ENCODE measurements at regions not wholly inside any gene's neighbourhood (a gene's known extent, or its start where the extent isn't known, plus 50 kb on each side); places are given as distances from the start of the nearest gene placed in this dataset.

DNA sequence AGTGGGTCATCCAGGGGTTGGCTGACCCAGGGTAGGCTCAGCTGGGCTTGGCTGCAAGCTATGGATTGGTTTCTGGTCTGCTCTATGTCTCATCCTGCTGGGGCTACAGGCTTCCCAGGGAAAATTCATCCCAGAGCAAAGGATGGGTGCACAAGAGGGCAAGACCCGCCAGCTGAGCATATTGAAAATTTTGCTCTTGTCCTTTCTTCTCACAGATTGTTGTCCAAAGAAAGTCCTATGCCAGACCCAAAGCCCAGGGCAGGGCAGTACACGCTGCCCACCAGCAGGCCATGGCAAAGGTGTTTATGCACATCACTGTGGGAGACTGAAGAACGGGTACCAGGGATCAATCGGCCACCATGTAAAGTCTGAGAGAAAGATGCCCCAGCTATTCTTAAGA is 95.3 kb upstream of the PARP11 start:
- H3K4me3 ChIP-seq (ENCODE audit: low read depth, low read length): no peak overlapping the region
- H3K4me1 ChIP-seq (ENCODE audit: control insufficient read depth, insufficient read depth, low read length): peaks cover 5% of the 10 kb centered on the region
- no peaks in the 10 kb centered on the region for H3K27me3 ChIP-seq (ENCODE audit: control insufficient read depth, insufficient read depth, low read length)
- H3K9me3 ChIP-seq (ENCODE audit: control insufficient read depth, insufficient read depth, low read length): no peaks in the 10 kb centered on the region
- H3K9ac ChIP-seq (ENCODE audit: low read depth, low read length): no peak overlapping the region
- H3K36me3 ChIP-seq (ENCODE audit: control insufficient read depth, insufficient read depth, low read length): no peaks in the 10 kb centered on the region

DNA sequence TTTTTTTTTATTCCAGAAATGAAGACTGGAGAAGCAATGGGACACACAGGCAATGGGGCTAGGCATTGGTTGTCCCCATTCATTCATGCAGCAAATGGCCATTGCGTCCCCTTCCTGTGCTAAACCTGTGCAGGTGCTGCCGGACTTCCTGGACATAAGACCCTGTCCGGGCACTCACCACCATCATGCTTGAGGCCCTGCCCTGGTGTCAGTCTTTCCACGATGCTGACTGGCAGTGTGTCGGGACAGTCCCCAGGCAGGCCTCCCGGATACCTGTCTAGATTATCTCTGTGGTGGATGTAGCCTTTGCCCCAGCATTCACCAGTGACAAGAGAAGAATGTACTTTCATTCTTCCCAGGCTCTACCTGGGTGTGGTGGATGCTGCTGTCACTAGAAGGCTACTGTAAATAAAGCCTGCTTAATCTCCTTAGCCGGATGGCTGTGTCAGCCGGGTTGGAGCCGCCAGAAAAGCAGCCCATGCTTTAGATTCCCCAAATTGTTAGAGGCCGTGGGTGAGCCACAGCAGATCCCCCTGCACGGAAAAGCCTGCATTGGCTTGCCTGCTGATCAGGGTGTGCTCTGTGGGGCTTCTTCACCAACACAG is 94.5 kb upstream of the PARP11 start:
- no peaks in the 10 kb centered on the region for H3K9me3 ChIP-seq (ENCODE audit: control insufficient read depth, insufficient read depth, low read length)
- H3K27me3 ChIP-seq (ENCODE audit: control insufficient read depth, insufficient read depth, low read length): no peaks in the 10 kb centered on the region
- peaks cover 5% of the 10 kb centered on the region for H3K4me1 ChIP-seq (ENCODE audit: control insufficient read depth, insufficient read depth, low read length)
- no peaks in the 10 kb centered on the region for H3K36me3 ChIP-seq (ENCODE audit: control insufficient read depth, insufficient read depth, low read length)
- H3K9ac ChIP-seq (ENCODE audit: low read depth, low read length): no peak overlapping the region
- no peak overlapping the region for H3K4me3 ChIP-seq (ENCODE audit: low read depth, low read length)

DNA sequence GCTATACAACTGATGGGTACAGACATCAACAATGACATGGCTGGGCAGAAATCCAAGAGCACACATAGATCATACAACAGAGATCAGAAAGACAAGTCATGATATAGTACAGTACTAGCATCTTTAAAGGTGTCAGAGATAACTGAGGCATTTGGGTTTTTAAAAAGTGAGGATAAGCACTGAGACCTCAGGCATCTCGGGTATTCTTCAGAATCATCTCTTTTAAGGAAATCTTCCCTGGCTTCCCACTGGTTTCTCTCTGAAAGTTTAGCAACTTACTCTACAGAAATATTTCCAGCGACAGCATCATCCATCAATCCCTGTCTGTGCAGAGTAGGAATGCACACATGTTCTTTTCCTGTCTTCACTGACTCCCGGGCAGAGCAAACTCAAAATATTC is 93.2 kb upstream of the PARP11 start:
- no peak overlapping the region for H3K9ac ChIP-seq (ENCODE audit: low read depth, low read length)
- H3K4me3 ChIP-seq (ENCODE audit: low read depth, low read length): no peak overlapping the region
- no peaks in the 10 kb centered on the region for H3K27me3 ChIP-seq (ENCODE audit: control insufficient read depth, insufficient read depth, low read length)
- H3K9me3 ChIP-seq (ENCODE audit: control insufficient read depth, insufficient read depth, low read length): no peaks in the 10 kb centered on the region
- H3K4me1 ChIP-seq (ENCODE audit: control insufficient read depth, insufficient read depth, low read length): peaks cover 5% of the 10 kb centered on the region
- H3K36me3 ChIP-seq (ENCODE audit: control insufficient read depth, insufficient read depth, low read length): no peaks in the 10 kb centered on the region

DNA sequence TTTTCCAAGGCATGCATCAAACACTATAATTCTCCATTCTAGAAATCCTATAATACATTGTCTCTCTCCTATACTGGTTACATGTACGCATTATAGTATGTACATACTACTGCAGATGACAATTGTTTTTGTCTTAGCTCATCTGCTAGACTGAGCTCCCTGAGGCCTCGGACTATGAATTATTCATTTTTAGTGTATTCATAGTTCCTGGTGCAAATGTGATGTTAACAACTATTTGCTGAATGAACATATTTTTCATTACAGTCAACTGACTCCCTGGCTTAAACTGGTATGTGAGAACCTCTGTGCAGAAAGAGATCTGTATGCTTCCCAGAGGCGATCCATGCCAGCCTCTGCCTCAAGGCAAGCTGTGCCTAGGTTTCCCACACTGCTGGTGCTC is 91.8 kb upstream of the PARP11 start:
- no peak overlapping the region for H3K9ac ChIP-seq (ENCODE audit: low read depth, low read length)
- no peak overlapping the region for H3K4me3 ChIP-seq (ENCODE audit: low read depth, low read length)
- no peaks in the 10 kb centered on the region for H3K9me3 ChIP-seq (ENCODE audit: control insufficient read depth, insufficient read depth, low read length)
- no peaks in the 10 kb centered on the region for H3K36me3 ChIP-seq (ENCODE audit: control insufficient read depth, insufficient read depth, low read length)
- H3K27me3 ChIP-seq (ENCODE audit: control insufficient read depth, insufficient read depth, low read length): no peaks in the 10 kb centered on the region
- H3K4me1 ChIP-seq (ENCODE audit: control insufficient read depth, insufficient read depth, low read length): peaks cover 5% of the 10 kb centered on the region

DNA sequence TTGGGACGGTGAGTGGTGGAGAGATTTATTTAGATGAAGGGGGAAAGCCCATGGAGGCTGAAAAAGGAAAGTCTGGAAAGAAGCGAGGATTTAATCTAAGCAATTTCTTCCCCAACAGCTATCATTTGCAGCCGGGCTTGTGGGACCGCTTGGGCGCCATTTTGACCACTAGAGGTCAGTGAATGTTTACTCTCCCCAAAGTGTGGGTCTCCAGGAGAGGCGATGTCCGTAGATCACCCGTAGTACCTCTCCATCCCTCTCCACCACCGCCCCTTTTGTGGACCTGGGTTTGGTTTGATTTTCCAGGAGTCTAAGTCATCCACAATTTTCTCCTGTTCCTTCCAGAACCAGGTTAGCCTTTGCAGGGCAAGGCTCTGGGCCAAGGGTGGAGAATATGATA is 91.2 kb upstream of the PARP11 start:
- Histone ChIP-seq H3K4me3 (ENCODE audit: low read depth, low read length) (no peak overlapping the region), H3K9me3 (ENCODE audit: control insufficient read depth, insufficient read depth, low read length) (no peaks in the 10 kb centered on the region), H3K27me3 (ENCODE audit: control insufficient read depth, insufficient read depth, low read length) (no peaks in the 10 kb centered on the region), H3K9ac (ENCODE audit: low read depth, low read length) (no peak overlapping the region), H3K36me3 (ENCODE audit: control insufficient read depth, insufficient read depth, low read length) (no peaks in the 10 kb centered on the region), H3K4me1 (ENCODE audit: control insufficient read depth, insufficient read depth, low read length) (peaks cover 5% of the 10 kb centered on the region)

DNA sequence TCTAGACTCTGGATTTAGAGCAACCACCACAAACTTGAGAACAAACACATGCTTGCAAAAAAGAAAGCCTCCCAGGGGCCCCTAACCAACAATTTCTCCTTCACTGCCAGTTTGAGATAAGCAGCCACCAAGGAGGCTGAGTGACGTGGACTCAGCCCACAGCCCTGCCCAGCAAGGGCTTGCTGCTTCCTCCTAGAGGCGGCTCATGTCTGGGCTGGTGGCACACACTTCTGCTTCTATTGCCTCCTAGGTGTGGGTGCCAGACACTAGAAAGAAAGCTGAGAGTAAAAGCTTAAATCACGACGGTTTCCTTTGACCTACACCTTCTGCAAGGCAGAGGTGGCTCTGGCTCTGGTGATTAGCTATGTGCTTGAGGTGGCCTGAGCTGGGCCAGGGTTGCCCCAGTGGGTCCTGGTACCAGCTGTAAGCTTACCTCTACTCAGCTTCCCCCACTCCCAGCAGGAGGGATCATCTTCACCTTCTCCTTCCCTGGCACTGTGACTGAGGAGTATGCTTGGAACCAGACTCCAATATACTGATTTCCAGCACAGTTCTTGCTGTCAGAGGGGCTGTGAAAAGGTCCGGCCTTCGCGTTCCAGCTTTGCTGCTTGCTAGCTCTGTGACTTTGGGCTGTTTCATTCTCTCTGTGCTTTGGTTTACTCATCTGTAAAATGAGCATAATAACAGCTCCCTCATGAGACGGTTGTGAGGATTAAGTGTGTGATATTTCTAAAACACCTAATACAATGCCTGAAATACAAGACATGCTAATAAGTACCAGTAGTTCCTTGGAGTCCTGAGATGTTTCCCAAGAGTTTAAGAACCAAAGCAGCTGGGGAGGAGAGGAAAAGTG is 89.7 kb upstream of the PARP11 start:
- H3K9ac ChIP-seq (ENCODE audit: low read depth, low read length): no peak overlapping the region
- H3K9me3 ChIP-seq (ENCODE audit: control insufficient read depth, insufficient read depth, low read length): no peaks in the 10 kb centered on the region
- H3K36me3 ChIP-seq (ENCODE audit: control insufficient read depth, insufficient read depth, low read length): no peaks in the 10 kb centered on the region
- H3K4me3 ChIP-seq (ENCODE audit: low read depth, low read length): no peak overlapping the region
- H3K27me3 ChIP-seq (ENCODE audit: control insufficient read depth, insufficient read depth, low read length): no peaks in the 10 kb centered on the region
- H3K4me1 ChIP-seq (ENCODE audit: control insufficient read depth, insufficient read depth, low read length): peaks cover 5% of the 10 kb centered on the region

DNA sequence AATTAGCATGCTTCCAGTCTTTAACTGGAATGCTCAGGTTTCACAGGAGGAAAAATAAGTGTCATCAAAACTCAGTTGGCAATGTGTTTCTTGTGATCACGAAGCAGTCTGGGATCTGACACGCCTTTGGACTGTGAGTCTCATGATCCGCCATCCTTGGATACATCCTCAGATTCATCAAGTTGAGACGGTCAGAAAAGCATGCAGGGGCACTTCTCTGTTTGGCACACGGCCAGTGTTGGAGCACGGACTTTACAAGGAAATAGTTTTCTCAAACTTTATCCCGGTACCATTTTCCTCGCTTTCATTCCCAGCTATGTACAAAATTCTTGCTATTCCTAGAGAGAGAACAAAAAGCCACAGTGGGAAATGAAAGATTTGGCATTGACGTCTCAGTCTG is 88.4 kb upstream of the PARP11 start:
- no peaks in the 10 kb centered on the region for H3K36me3 ChIP-seq (ENCODE audit: control insufficient read depth, insufficient read depth, low read length)
- H3K27me3 ChIP-seq (ENCODE audit: control insufficient read depth, insufficient read depth, low read length): no peaks in the 10 kb centered on the region
- no peaks in the 10 kb centered on the region for H3K9me3 ChIP-seq (ENCODE audit: control insufficient read depth, insufficient read depth, low read length)
- H3K4me3 ChIP-seq (ENCODE audit: low read depth, low read length): no peak overlapping the region
- H3K4me1 ChIP-seq (ENCODE audit: control insufficient read depth, insufficient read depth, low read length): peaks cover 5% of the 10 kb centered on the region
- no peak overlapping the region for H3K9ac ChIP-seq (ENCODE audit: low read depth, low read length)

DNA sequence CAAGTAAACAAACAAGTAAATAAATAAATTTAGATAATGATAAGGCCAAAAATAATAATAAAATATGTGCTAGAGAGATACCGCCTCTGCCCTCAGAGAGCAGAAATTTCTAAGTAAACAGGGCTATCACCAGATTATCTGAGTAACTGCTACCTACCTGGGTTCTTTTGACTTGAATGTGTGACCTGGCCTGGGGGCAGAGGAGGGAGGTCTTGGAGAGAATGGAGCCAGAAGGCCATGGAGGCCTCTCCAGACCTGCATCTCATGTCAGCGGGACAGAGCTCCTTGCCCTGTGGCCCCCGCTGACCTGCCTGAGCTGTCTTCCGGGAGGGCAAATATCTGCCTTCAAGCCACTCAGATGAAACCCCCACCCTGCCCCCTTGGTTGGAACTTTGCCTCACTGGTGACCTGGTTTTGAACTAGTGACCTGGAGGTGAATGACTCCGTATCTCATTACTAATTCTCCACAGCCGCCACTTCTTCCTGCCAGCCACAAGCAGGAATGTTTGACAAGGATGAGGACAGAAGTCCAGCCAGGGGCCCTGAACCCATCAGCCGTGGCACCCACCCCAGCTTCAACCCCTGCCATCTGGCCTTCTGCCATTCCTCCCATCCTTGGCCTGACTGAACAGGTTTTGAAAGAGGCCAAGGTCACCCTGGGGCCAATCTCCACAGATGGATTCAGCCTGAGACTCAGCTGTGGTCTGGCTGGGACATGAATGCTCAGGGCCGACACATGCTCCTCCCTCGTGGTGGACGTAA is 86.8 kb upstream of the PARP11 start:
- Histone ChIP-seq H3K27me3 (ENCODE audit: control insufficient read depth, insufficient read depth, low read length) (no peaks in the 10 kb centered on the region), H3K36me3 (ENCODE audit: control insufficient read depth, insufficient read depth, low read length) (no peaks in the 10 kb centered on the region), H3K9me3 (ENCODE audit: control insufficient read depth, insufficient read depth, low read length) (no peaks in the 10 kb centered on the region), H3K4me3 (ENCODE audit: low read depth, low read length) (no peak overlapping the region), H3K9ac (ENCODE audit: low read depth, low read length) (no peak overlapping the region), H3K4me1 (ENCODE audit: control insufficient read depth, insufficient read depth, low read length) (peaks cover 4% of the 10 kb centered on the region)

DNA sequence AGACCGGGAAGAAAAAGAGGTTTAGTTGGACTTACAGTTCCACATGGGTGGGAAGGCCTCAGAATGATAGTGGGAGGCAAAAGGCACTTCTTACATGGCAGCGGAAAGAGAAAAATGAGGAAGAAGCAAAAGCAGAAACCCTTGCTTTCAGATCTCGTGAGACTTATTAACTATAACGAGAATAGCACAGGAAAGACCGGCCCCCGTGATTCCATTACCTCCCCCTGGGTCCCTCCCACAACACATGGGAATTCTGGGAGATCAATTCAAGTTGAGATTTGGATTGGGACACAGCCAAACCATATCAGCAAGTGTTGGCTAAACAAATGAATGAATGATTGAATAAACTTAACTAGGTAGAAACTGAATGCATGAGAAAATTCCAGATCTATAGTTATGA is 85.3 kb upstream of the PARP11 start:
- H3K9ac ChIP-seq (ENCODE audit: low read depth, low read length): no peak overlapping the region
- H3K9me3 ChIP-seq (ENCODE audit: control insufficient read depth, insufficient read depth, low read length): no peaks in the 10 kb centered on the region
- no peaks in the 10 kb centered on the region for H3K36me3 ChIP-seq (ENCODE audit: control insufficient read depth, insufficient read depth, low read length)
- H3K27me3 ChIP-seq (ENCODE audit: control insufficient read depth, insufficient read depth, low read length): no peaks in the 10 kb centered on the region
- H3K4me1 ChIP-seq (ENCODE audit: control insufficient read depth, insufficient read depth, low read length): no peaks in the 10 kb centered on the region
- H3K4me3 ChIP-seq (ENCODE audit: low read depth, low read length): no peak overlapping the region

DNA sequence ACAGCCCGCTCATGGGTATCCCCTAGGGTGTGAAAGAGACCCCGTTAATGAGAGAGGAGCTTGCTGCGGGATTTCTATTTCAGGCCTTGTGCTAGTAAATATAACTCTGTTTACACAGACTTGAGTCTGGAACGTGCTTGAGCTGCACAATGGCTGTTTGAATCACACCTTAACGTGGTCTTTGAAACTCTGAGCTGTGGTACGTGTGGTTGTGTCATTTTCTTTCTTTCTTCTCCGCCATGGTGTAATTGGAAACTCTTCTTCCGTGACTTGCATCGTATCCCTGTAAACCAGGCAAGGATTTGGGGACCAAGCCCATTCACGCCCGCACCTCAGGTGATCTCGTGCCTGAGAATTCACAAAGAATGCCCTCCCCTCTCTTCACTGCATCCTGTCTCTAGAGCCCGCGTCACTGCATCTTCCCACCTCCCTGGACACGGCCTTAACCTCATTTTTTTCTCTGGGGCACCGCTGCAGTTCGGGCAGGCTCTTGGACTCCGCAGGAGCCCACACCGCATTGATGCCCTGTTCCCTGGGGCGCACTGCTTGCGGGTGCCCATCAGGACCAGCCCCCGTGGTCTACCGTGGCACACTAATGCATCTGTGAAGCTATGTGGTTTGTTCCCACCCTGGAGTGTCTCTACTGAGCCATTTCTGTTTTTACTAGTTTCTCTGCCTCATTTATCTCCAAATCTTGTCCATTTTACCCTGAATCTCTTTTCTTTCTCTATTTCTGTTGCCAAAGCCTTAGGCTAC is 78.4 kb upstream of the PARP11 start:
- Histone ChIP-seq H3K9me3 (ENCODE audit: control insufficient read depth, insufficient read depth, low read length) (no peaks in the 10 kb centered on the region), H3K4me1 (ENCODE audit: control insufficient read depth, insufficient read depth, low read length) (no peaks in the 10 kb centered on the region), H3K9ac (ENCODE audit: low read depth, low read length) (no peak overlapping the region), H3K27me3 (ENCODE audit: control insufficient read depth, insufficient read depth, low read length) (peaks cover 3% of the 10 kb centered on the region), H3K4me3 (ENCODE audit: low read depth, low read length) (no peak overlapping the region), H3K36me3 (ENCODE audit: control insufficient read depth, insufficient read depth, low read length) (no peaks in the 10 kb centered on the region)

DNA sequence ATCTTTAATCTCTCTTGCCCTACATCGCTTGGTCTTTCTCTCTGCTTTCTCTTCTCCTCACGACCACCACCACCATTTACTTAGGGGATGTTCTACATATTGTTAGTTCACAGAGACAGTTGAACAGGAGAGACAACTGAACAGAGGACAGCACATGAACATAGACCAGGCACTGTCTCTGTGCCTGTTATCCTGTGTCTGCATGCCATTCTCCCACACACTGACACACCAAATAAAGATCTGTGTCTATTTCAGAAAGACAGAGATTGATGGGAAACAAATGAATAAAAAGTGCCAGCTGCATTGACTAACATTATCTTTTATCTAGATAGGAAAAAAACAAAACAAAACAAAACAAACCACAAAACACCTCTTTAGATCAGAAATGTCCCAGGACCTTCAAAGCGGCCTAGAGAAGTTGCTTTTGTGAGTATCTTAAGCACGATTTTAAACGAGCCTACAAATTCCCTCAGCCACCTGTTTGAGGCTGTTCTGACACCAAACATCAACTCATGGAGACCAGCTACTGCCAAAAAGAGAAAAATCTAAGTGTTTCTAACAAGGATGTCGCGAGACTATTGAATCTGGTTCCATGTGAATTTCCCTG is 77.6 kb upstream of the PARP11 start:
- Histone ChIP-seq H3K27me3 (ENCODE audit: control insufficient read depth, insufficient read depth, low read length) (peaks cover 11% of the 10 kb centered on the region), H3K4me3 (ENCODE audit: low read depth, low read length) (no peak overlapping the region), H3K9me3 (ENCODE audit: control insufficient read depth, insufficient read depth, low read length) (no peaks in the 10 kb centered on the region), H3K9ac (ENCODE audit: low read depth, low read length) (no peak overlapping the region), H3K36me3 (ENCODE audit: control insufficient read depth, insufficient read depth, low read length) (no peaks in the 10 kb centered on the region), H3K4me1 (ENCODE audit: control insufficient read depth, insufficient read depth, low read length) (peaks cover 7% of the 10 kb centered on the region)
